Progenitor cell of endocrine pancreas (in vitro differentiated cells): ENCODE measurements at regions not wholly inside any gene's neighbourhood (a gene's known extent, or its start where the extent isn't known, plus 50 kb on each side); places are given as distances from the start of the nearest gene placed in this dataset.

Experiments
- DNase-seq: peaks from one replicate; pipeline ENCODE4 v3.0.0; 2021; ENCODE audit warnings: low spot score; ENCODE audit not compliant: unreplicated experiment
- H3K27ac Mint-ChIP-seq: 2 replicates; pipeline ENCODE4 v1.8.0; 2021; ENCODE audit warnings: mild to moderate bottlenecking, moderate library complexity, mixed read lengths
- H3K27me3 Mint-ChIP-seq: 2 replicates; pipeline ENCODE4 v1.8.0; 2021; ENCODE audit warnings: mixed read lengths
- H3K36me3 Mint-ChIP-seq: 2 replicates; pipeline ENCODE4 v1.8.0; 2022; ENCODE audit warnings: mixed read lengths; ENCODE audit not compliant: insufficient read depth
- H3K4me1 Mint-ChIP-seq: 2 replicates; pipeline ENCODE4 v1.8.0; 2021; ENCODE audit warnings: low read depth, mixed read lengths
- H3K4me3 Mint-ChIP-seq: 2 replicates; pipeline ENCODE4 v1.8.0; 2021; ENCODE audit warnings: low read depth, mild to moderate bottlenecking, moderate library complexity, mixed read lengths
- H3K9me3 Mint-ChIP-seq: 2 replicates; pipeline ENCODE4 v1.8.0; 2021; ENCODE audit warnings: low read depth, mixed read lengths
- TF ChIP-seq, protein P1 (sequence below): fragments of 200-600 bp; sonication (generic); IDR thresholded peaks from one replicate; pipeline ENCODE4 v1.5.0; 2021; ENCODE audit warnings: antibody characterized with exemption, mild to moderate bottlenecking; ENCODE audit not compliant: unreplicated experiment

DNA sequence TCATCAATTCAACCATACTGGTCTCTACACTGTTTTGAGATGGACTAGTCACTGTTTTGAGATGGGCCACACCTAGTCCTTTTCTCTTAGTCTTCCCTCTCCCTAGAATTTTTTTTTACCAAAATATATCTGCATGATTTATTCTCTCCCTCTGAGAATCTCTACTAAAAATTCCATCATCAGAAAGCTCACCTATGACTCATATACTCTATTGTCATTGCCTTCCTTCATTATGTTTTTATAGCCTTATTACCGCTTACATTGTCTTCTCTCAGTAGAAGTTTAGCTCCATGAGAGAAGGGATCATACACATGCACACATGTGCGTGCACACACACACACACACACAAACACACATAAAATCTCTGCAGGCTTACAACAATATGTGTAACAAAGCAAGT is 303.6 kb downstream of the PCDH10 start:
- no peaks in the 10 kb centered on the region for H3K9me3 Mint-ChIP-seq
- no peaks in the 10 kb centered on the region for H3K27me3 Mint-ChIP-seq
- peaks cover 3% of the 10 kb centered on the region for H3K4me1 Mint-ChIP-seq
- no peaks in the 10 kb centered on the region for H3K36me3 Mint-ChIP-seq
- no peak overlapping the region for H3K27ac Mint-ChIP-seq
- no peak overlapping the region for H3K4me3 Mint-ChIP-seq
- TF ChIP-seq, protein P1, sequence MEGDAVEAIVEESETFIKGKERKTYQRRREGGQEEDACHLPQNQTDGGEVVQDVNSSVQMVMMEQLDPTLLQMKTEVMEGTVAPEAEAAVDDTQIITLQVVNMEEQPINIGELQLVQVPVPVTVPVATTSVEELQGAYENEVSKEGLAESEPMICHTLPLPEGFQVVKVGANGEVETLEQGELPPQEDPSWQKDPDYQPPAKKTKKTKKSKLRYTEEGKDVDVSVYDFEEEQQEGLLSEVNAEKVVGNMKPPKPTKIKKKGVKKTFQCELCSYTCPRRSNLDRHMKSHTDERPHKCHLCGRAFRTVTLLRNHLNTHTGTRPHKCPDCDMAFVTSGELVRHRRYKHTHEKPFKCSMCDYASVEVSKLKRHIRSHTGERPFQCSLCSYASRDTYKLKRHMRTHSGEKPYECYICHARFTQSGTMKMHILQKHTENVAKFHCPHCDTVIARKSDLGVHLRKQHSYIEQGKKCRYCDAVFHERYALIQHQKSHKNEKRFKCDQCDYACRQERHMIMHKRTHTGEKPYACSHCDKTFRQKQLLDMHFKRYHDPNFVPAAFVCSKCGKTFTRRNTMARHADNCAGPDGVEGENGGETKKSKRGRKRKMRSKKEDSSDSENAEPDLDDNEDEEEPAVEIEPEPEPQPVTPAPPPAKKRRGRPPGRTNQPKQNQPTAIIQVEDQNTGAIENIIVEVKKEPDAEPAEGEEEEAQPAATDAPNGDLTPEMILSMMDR, result no peak
- no peak for DNase-seq

DNA sequence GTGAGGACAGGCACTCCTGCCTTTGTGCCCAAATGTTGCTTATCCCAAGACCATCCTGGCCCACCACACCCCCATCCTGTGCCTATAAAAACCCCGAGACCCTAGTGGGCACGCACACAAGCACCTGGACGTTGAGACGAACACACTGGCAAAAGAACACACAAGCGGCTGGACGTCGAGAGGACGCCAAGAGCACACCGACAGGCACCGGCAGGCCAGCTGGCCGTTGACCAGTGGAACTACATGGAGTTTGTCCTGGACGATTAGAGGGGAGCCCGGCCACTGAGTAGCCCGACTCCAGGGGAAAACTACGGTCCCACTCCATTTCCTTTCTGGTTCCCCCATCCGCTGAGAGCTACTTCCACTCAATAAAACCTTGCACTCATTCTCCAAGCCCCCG is 301.7 kb downstream of the PCDH10 start:
- TF ChIP-seq, protein P1, result no peak
- H3K27me3 Mint-ChIP-seq, result no peaks in the 10 kb centered on the region
- no peak for DNase-seq
- peaks cover 3% of the 10 kb centered on the region for H3K4me1 Mint-ChIP-seq
- no peak overlapping the region for H3K4me3 Mint-ChIP-seq
- H3K9me3 Mint-ChIP-seq, result no peaks in the 10 kb centered on the region
- no peak overlapping the region for H3K27ac Mint-ChIP-seq
- no peaks in the 10 kb centered on the region for H3K36me3 Mint-ChIP-seq

DNA sequence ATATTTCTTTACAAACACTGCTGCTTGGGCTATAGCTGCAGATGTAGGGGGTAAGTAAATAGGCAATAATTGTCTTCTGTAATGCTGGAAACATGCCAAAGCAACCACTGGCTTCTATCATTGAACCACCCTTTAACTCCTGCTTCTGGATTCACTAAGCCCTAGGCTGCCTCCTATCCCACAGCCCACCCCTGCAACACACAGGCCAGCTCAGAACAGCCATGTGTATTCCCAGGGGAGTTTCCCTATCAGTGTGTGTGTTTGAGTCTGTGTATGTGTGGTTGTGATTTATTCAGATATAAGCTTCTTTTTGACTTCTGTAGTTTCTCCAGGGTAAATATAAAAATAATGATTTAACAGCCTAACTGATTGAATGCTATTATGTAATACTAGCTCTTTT is 291.3 kb downstream of the PCDH10 start:
- Mint-ChIP-seq H3K4me1 (no peaks in the 10 kb centered on the region), H3K4me3 (no peak overlapping the region), H3K27me3 (no peaks in the 10 kb centered on the region), H3K9me3 (no peaks in the 10 kb centered on the region), H3K36me3 (no peaks in the 10 kb centered on the region), H3K27ac (no peak overlapping the region)
- TF ChIP-seq, protein P1, result no peak
- no peak for DNase-seq

DNA sequence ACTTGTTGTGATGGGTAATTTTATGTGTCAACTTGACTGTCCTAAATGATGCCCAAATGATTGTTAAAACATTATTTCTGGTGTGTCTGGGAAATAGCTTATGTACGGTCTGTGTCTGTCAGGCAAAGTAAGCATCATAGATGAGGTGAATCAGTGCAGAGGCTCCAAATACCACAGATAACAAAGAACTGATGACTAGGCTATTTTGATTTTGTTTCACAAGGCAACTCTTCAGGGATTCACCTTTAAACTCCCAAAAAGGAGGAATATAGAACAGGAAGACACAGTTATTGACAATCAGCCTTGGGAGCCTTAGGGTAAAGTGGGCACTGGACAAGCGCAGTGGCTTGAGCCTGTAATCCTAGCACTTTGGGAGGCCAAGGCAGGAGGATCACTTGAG is 290.7 kb downstream of the PCDH10 start:
- no peaks in the 10 kb centered on the region for H3K4me1 Mint-ChIP-seq
- no peaks in the 10 kb centered on the region for H3K9me3 Mint-ChIP-seq
- DNase-seq, result no peak
- no peaks in the 10 kb centered on the region for H3K27me3 Mint-ChIP-seq
- no peaks in the 10 kb centered on the region for H3K36me3 Mint-ChIP-seq
- no peak overlapping the region for H3K27ac Mint-ChIP-seq
- TF ChIP-seq, protein P1, result no peak
- H3K4me3 Mint-ChIP-seq, result no peak overlapping the region

DNA sequence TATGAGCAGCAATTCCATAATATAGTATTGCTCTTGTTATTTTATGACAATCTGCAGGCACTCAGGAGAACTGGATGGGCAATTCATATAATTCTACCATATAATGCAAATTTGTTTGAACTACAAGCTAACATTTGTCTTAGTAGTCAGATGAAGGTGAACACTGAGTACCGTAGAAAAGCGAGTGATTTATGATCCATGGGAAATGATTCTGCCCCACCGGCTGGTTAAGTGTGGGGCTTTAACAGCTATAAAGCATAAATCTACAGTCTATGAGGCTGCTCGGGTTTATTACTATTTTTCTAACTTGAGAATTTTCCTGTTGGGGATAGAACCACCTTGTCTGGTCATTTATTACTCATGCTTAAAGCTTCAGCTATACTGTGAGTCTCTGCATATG is 275.5 kb downstream of the PCDH10 start:
- Mint-ChIP-seq H3K4me3 (no peak overlapping the region), H3K4me1 (peaks cover 1% of the 10 kb centered on the region), H3K27ac (no peak overlapping the region), H3K36me3 (no peaks in the 10 kb centered on the region), H3K27me3 (no peaks in the 10 kb centered on the region), H3K9me3 (no peaks in the 10 kb centered on the region)
- TF ChIP-seq, protein P1, result no peak
- DNase-seq, result no peak
